GM10248 (cell line): ENCODE measurements at regions not wholly inside any gene's neighbourhood (a gene's known extent, or its start where the extent isn't known, plus 50 kb on each side); places are given as distances from the start of the nearest gene placed in this dataset.

Experiments
- CTCF ChIA-PET: fragments of 300-600 bp; sonication (Branson Sonifier 250); formaldehyde crosslinking; extraction: SDS; loops from one replicate; lab custom pipeline; 2021; ENCODE audit warnings: antibody characterized with exemption; lab: Yijun Ruan, JAX
- POLR2A ChIA-PET: fragments of 350-650 bp; sonication (Branson Sonifier 250); formaldehyde crosslinking; extraction: SDS; loops from one replicate; lab custom pipeline; 2020; ENCODE audit warnings: antibody characterized with exemption; lab: Yijun Ruan, JAX
- DNase-seq: peaks from one replicate; pipeline ENCODE4 v3.0.0; 2012; ENCODE audit errors: extremely low spot score
- TF ChIP-seq, protein P1 (sequence below): IDR thresholded peaks from 2 replicates; pipeline ENCODE4 v1.5.1; 2012; ENCODE audit warnings: mild to moderate bottlenecking, low read depth; ENCODE audit errors: extremely low read depth, missing control alignments, control extremely low read depth

DNA sequence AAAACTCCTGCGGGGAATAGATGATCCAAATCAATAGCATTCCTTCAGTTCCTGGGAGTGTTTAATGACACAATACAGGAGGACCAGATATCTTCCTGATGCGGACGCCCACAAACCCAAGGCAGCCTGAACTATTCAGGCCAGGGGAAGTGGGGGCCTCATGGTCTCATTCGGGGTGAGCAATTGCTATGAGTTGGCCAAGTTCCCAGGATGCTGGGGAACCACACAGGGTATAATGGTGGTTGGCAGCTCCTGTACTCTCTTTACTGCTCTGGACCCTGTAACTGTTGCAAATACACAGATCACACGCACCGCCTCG lies 401.2 kb downstream of the IRS2 start:
- TF ChIP-seq, protein P1, sequence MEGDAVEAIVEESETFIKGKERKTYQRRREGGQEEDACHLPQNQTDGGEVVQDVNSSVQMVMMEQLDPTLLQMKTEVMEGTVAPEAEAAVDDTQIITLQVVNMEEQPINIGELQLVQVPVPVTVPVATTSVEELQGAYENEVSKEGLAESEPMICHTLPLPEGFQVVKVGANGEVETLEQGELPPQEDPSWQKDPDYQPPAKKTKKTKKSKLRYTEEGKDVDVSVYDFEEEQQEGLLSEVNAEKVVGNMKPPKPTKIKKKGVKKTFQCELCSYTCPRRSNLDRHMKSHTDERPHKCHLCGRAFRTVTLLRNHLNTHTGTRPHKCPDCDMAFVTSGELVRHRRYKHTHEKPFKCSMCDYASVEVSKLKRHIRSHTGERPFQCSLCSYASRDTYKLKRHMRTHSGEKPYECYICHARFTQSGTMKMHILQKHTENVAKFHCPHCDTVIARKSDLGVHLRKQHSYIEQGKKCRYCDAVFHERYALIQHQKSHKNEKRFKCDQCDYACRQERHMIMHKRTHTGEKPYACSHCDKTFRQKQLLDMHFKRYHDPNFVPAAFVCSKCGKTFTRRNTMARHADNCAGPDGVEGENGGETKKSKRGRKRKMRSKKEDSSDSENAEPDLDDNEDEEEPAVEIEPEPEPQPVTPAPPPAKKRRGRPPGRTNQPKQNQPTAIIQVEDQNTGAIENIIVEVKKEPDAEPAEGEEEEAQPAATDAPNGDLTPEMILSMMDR, result no peak
- no peak for DNase-seq
- POLR2A ChIA-PET, result no interaction called here

DNA sequence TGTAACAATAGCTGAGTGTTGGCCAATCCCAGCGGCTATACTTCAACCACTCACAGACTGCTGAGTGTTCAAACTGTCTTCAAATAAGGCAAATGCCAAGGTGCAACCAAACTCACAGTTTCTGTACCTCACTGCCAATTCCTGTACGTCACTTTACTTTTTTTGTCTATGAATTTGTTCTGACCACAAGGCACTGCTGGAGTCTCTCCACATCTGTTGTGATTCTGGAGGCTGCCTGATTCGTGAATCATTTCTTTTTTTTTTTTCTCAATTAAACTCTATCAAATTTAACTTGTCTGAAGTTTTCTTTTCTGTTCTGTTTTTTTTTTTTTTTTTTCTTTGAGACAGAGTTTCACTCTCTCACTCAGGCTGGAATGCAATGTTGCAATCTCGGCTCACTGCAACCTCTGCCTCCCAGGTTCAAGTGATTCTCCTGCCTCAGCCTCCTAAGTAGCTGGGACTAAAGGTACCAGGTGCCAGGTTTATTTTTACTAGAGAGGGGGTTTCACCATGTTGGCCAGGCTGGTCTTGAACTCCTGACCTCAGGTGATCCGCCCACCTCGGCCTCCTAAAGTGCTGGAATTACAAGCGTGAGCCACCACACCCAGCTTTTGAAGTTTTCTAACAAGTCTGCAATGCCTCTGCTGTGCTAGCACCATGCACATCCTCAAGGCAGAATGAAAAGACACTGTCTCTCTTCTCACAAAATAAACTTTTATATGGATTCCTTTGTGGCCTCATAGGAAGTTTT lies 401.7 kb downstream of the IRS2 start:
- CTCF ChIA-PET, result interaction anchor here (1.4 kb wide), 1 partner anchor 10 kb away, joined by 3 read pairs; no protein-coding TSS in a partner anchor
- POLR2A ChIA-PET, result no interaction called here
- no peak for DNase-seq
- TF ChIP-seq, protein P1, result no peak

More for the DNA sequence above, 401.2 kb downstream of the IRS2 start:
- CTCF ChIA-PET, result no interaction called here

DNA sequence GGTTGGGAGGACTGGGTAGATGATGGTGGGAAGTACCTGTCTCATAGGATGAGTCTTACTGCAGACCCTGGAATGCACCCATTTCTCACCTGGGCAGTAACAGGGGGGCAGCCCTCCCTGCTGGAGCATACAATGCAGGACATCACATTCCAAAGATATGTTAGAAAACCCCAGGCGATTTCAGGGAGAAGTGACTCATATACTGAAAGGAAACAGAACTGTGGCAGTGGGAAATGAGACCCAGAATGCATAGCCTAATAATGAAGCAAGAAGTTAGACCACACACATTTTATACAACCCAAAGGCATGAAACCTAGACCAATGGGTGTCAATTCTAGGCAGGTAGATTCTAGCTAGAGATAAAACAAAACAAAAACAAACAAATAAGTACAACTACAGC lies 402.7 kb downstream of the IRS2 start:
- TF ChIP-seq, protein P1, result no peak
- DNase-seq, result no peak
- ChIA-PET POLR2A (no interaction called here), CTCF (interaction anchor here (1.4 kb wide), 1 partner anchor 9 kb away, joined by 3 read pairs; no protein-coding TSS in a partner anchor)

DNA sequence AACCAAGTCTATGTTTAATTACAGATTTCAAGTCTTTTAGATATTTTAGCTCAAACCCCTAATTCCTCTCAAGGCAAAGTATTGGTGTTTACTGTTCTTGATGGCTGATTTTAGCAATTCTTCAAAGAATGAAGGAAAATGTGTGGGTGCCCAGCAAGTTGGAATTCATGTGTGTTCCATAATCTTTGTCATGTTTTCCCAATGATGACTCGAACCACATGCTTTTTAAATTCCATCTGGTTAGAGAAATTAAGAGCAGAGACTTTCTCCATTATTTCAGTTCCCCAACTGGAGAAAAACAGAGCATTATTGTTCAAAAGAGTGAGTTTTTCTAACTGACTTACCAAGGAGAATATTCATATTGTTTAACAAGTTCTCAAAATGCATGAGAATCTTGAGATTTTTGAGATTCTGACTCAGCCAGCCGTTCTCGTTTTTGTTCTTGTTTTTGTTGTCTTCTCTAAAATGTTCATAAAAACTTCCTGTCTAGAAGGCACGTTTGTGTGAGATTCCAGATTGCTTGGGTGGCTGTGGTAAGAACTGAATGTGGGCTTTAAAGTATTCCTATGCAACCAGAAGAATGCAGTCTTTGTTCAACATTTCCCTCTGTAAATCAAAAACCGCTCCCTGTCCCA lies 404.7 kb downstream of the IRS2 start:
- no peak for DNase-seq
- POLR2A ChIA-PET, result no interaction called here
- TF ChIP-seq, protein P1, result no peak
- CTCF ChIA-PET, result no interaction called here

DNA sequence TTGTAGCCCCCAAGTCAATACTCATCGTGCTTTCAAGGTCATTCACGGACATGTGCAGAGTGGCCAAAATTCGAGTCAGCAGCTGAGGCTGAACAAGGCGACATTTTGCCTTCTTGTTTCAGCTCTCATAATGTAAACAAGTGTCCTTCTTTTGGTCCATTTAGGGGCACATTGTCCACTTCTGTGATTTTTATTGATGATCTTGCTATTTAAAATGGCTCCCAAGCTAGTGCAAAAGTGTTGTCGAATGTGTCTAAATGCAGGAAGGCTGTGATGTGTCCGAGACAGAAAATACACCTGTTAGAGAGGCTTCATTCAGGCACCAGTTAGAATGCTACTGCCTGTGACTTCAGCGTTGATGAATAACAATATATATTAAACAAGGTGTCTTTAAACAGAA lies 405.9 kb downstream of the IRS2 start:
- POLR2A ChIA-PET, result no interaction called here
- TF ChIP-seq, protein P1, result no peak

DNA sequence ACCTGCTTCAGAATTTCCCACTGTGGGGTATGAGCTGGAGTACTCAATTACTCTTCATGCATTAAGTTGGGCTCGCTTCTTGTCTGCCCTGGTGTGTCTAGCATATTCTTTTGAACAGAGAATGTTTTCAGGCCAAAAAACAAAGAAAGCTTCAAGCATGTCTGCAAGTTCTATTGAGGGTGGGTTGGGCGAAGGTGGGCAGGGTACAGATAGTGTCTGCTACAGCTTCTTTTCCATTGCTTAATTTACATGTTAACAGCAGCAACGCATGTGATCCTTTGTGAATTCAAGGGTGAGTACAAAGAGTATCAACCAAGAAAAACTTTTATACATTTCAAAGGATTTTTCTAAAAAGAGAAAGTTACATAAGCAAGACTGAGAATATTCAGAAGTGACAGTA lies 406.5 kb downstream of the IRS2 start:
- ChIA-PET POLR2A (no interaction called here), CTCF (no interaction called here)
- TF ChIP-seq, protein P1, result no peak
- DNase-seq, result no peak

More for the DNA sequence above, 405.9 kb downstream of the IRS2 start:
- CTCF ChIA-PET, result no interaction called here
- DNase-seq, result no peak
